Fibroblast of skin of scalp (primary cell): ENCODE measurements at regions not wholly inside any gene's neighbourhood (a gene's known extent, or its start where the extent isn't known, plus 50 kb on each side); places are given as distances from the start of the nearest gene placed in this dataset.
"Not testable (repeated sequence)": the region's sequence is repeated elsewhere in the genome, so short reads cannot be mapped to it uniquely, and the experiment has no call there.

Experiments used
- DNase-seq: peaks from one replicate; pipeline ENCODE4 v3.0.0-alpha.2; 2013

GRCh38 chr14:86124328-86124727 is 594.4 kb downstream of the FLRT2 start:
- no peak for DNase-seq

- DNase-seq = no peak
These were observed 586.0 kb downstream of the FLRT2 start for GRCh38 chr14:86115972-86116371.

GRCh38 chr14:86110871-86111270 is 580.9 kb downstream of the FLRT2 start:
- DNase-seq = not testable (repeated sequence)

GRCh38 chr14:86104691-86105265 is 574.8 kb downstream of the FLRT2 start:
- no peak for DNase-seq

GRCh38 chr14:86094512-86094911 is 564.6 kb downstream of the FLRT2 start:
- DNase-seq = no peak

- DNase-seq = no peak
These were observed 561.9 kb downstream of the FLRT2 start for GRCh38 chr14:86091811-86092210.

- DNase-seq = peak; percentile 7
These were observed 558.2 kb downstream of the FLRT2 start for GRCh38 chr14:86088156-86088555.

- no peak for DNase-seq
These were observed 557.4 kb downstream of the FLRT2 start for GRCh38 chr14:86087377-86087776.

- DNase-seq = no peak
These were observed 557.0 kb downstream of the FLRT2 start for GRCh38 chr14:86086962-86087361.

- DNase-seq = no peak
These were observed 554.2 kb downstream of the FLRT2 start for GRCh38 chr14:86084097-86084496.

GRCh38 chr14:86083616-86084015 is 553.7 kb downstream of the FLRT2 start:
- DNase-seq = no peak

- no peak for DNase-seq
These were observed 542.4 kb downstream of the FLRT2 start for GRCh38 chr14:86072116-86072894.

GRCh38 chr14:86066651-86067050 is 536.7 kb downstream of the FLRT2 start:
- no peak for DNase-seq

GRCh38 chr14:86065407-86065806 is 535.5 kb downstream of the FLRT2 start:
- DNase-seq = no peak

GRCh38 chr14:86064595-86064994 is 534.7 kb downstream of the FLRT2 start:
- DNase-seq = not testable (repeated sequence)

- peak; percentile 36 for DNase-seq
These were observed 527.2 kb downstream of the FLRT2 start for GRCh38 chr14:86057018-86057667.

GRCh38 chr14:86055512-86056075 is 525.6 kb downstream of the FLRT2 start:
- peak; percentile 15 for DNase-seq

- DNase-seq = no peak
These were observed 522.9 kb downstream of the FLRT2 start for GRCh38 chr14:86052868-86053267.

GRCh38 chr14:86050757-86051156 is 520.8 kb downstream of the FLRT2 start:
- no peak for DNase-seq

- no peak for DNase-seq
These were observed 520.2 kb downstream of the FLRT2 start for GRCh38 chr14:86050072-86050683.

GRCh38 chr14:86039176-86039575 is 509.2 kb downstream of the FLRT2 start:
- no peak for DNase-seq

GRCh38 chr14:86038387-86039042 is 508.6 kb downstream of the FLRT2 start:
- peak; percentile 68 for DNase-seq
